ENCODE measurements at regions not wholly inside any gene's neighbourhood (a gene's known extent, or its start where the extent isn't known, plus 50 kb on each side); places are given as distances from the start of the nearest gene placed in this dataset.

GRCh38 chr7:3235322-3235721, 65.7 kb upstream of the SDK1 start:
- DNase-seq: no peak

- no peak for DNase-seq
Observed at GRCh38 chr7:3236268-3236667, 64.8 kb upstream of the SDK1 start.

GRCh38 chr7:3238525-3239210, 62.4 kb upstream of the SDK1 start:
- no peak for DNase-seq

- DNase-seq: no peak
Observed at GRCh38 chr7:3239291-3239691, 61.8 kb upstream of the SDK1 start.

GRCh38 chr7:3240826-3241430, 60.1 kb upstream of the SDK1 start:
- DNase-seq: no peak

- DNase-seq: no peak
Observed at GRCh38 chr7:3241686-3242258, 59.3 kb upstream of the SDK1 start.

GRCh38 chr7:3242398-3242972, 58.6 kb upstream of the SDK1 start:
- DNase-seq: no peak

- DNase-seq: no peak
Observed at GRCh38 chr7:3243256-3243655, 57.8 kb upstream of the SDK1 start.

- DNase-seq: no peak
Observed at GRCh38 chr7:3243680-3244079, 57.4 kb upstream of the SDK1 start.

GRCh38 chr7:3244241-3244814, 56.7 kb upstream of the SDK1 start:
- DNase-seq: no peak

- DNase-seq: no peak
Observed at GRCh38 chr7:3245077-3245476, 56.0 kb upstream of the SDK1 start.

GRCh38 chr7:3245721-3246120, 55.3 kb upstream of the SDK1 start:
- no peak for DNase-seq

- no peak for DNase-seq
Observed at GRCh38 chr7:3246127-3246526, 54.9 kb upstream of the SDK1 start.

GRCh38 chr7:3246651-3247050, 54.4 kb upstream of the SDK1 start:
- DNase-seq: no peak

- no peak for DNase-seq
Observed at GRCh38 chr7:3250725-3251124, 50.3 kb upstream of the SDK1 start.
